Glutamatergic neuron (in vitro differentiated cells): ENCODE measurements at regions not wholly inside any gene's neighbourhood (a gene's known extent, or its start where the extent isn't known, plus 50 kb on each side); places are given as distances from the start of the nearest gene placed in this dataset.

Experiments
- DNase-seq: peaks from one replicate; pipeline ENCODE4 v3.0.0; 2022
- H3K27ac Mint-ChIP-seq: one replicate; pipeline ENCODE4 v1.8.0; 2020; ENCODE audit warnings: mild to moderate bottlenecking, mixed read lengths, inconsistent platforms; ENCODE audit not compliant: unreplicated experiment
- H3K27me3 Mint-ChIP-seq: one replicate; pipeline ENCODE4 v1.8.0; 2020; ENCODE audit warnings: mild to moderate bottlenecking, moderate library complexity, mixed read lengths, inconsistent platforms; ENCODE audit not compliant: unreplicated experiment
- H3K36me3 Mint-ChIP-seq: one replicate; pipeline ENCODE4 v1.8.0; 2020; ENCODE audit warnings: mild to moderate bottlenecking, mixed read lengths, inconsistent platforms; ENCODE audit not compliant: unreplicated experiment
- H3K4me1 Mint-ChIP-seq: one replicate; pipeline ENCODE4 v1.8.0; 2020; ENCODE audit warnings: mild to moderate bottlenecking, low read depth, mixed read lengths, inconsistent platforms; ENCODE audit not compliant: unreplicated experiment
- H3K4me3 Mint-ChIP-seq: one replicate; pipeline ENCODE4 v1.8.0; 2020; ENCODE audit warnings: mild to moderate bottlenecking, mixed read lengths, inconsistent platforms; ENCODE audit not compliant: unreplicated experiment
- H3K9me3 Mint-ChIP-seq: one replicate; pipeline ENCODE4 v1.8.0; 2020; ENCODE audit warnings: mild to moderate bottlenecking, moderate library complexity, mixed read lengths, inconsistent platforms; ENCODE audit not compliant: unreplicated experiment
- CTCF ChIP-seq: fragments of 200-600 bp; sonication (generic); IDR thresholded peaks from one replicate; pipeline ENCODE4 v1.5.0; 2021; ENCODE audit not compliant: partially characterized antibody, unreplicated experiment

GRCh38 chr2:183456177-183456576 lies 331.9 kb downstream of the NUP35 start:
- H3K4me3 Mint-ChIP-seq = no peak overlapping the region
- H3K4me1 Mint-ChIP-seq = peaks cover 3% of the 10 kb centered on the region
- DNase-seq = no peak
- no peaks in the 10 kb centered on the region for H3K36me3 Mint-ChIP-seq
- peaks cover 2% of the 10 kb centered on the region for H3K9me3 Mint-ChIP-seq
- TF ChIP-seq CTCF = no peak
- no peak overlapping the region for H3K27ac Mint-ChIP-seq
- peaks cover 3% of the 10 kb centered on the region for H3K27me3 Mint-ChIP-seq

GRCh38 chr2:183458460-183458859 lies 334.2 kb downstream of the NUP35 start:
- no peak for DNase-seq
- Mint-ChIP-seq H3K27me3 (peaks cover 3% of the 10 kb centered on the region), H3K9me3 (peaks cover 2% of the 10 kb centered on the region), H3K4me1 (peaks cover 3% of the 10 kb centered on the region), H3K36me3 (no peaks in the 10 kb centered on the region), H3K4me3 (no peak overlapping the region), H3K27ac (no peak overlapping the region)
- no peak for TF ChIP-seq CTCF

DNA sequence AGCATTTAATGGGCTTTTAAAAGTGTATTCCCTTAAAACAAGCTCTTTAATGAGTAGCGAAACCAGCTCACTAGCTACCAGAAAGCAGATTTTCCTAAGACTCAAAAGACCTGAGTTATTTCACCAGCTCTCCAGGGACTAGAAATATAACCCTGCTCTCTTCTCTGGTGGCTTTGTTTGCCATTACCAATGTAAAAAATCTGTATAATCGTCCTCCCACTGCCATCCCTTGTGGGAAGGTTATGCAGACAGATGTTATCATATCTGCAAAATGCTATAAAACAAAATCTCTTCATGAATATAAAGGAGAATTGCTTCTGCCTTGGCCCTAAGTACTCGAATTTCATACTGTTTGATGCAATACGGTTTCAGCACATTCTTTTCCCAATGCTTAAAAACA lies 335.2 kb downstream of the NUP35 start:
- Mint-ChIP-seq H3K36me3 (no peaks in the 10 kb centered on the region), H3K9me3 (no peaks in the 10 kb centered on the region), H3K4me3 (no peak overlapping the region), H3K27ac (no peak overlapping the region), H3K4me1 (peaks cover 3% of the 10 kb centered on the region), H3K27me3 (peaks cover 3% of the 10 kb centered on the region)
- no peak for DNase-seq
- no peak for TF ChIP-seq CTCF

- H3K36me3 Mint-ChIP-seq = no peaks in the 10 kb centered on the region
- no peak for DNase-seq
- H3K4me1 Mint-ChIP-seq = peaks cover 3% of the 10 kb centered on the region
- H3K27me3 Mint-ChIP-seq = peaks cover 1% of the 10 kb centered on the region
- TF ChIP-seq CTCF = no peak
- no peaks in the 10 kb centered on the region for H3K9me3 Mint-ChIP-seq
- no peak overlapping the region for H3K27ac Mint-ChIP-seq
- no peak overlapping the region for H3K4me3 Mint-ChIP-seq
These were observed 339.6 kb downstream of the NUP35 start for GRCh38 chr2:183463821-183464220.

- no peak for TF ChIP-seq CTCF
- peaks cover 1% of the 10 kb centered on the region for H3K27me3 Mint-ChIP-seq
- H3K4me1 Mint-ChIP-seq = no peaks in the 10 kb centered on the region
- H3K4me3 Mint-ChIP-seq = no peak overlapping the region
- H3K9me3 Mint-ChIP-seq = no peaks in the 10 kb centered on the region
- H3K36me3 Mint-ChIP-seq = peaks cover 1% of the 10 kb centered on the region
- no peak for DNase-seq
- H3K27ac Mint-ChIP-seq = no peak overlapping the region
These were observed 340.8 kb downstream of the NUP35 start for GRCh38 chr2:183465048-183465447.
